ENCODE measurements at regions not wholly inside any gene's neighbourhood (a gene's known extent, or its start where the extent isn't known, plus 50 kb on each side); places are given as distances from the start of the nearest gene placed in this dataset.

GRCh38 chr6:14822679-14823078 lies 423.2 kb upstream of the JARID2 start:
- CTCF ChIA-PET: no interaction called here

GRCh38 chr6:14824060-14824459 lies 421.8 kb upstream of the JARID2 start:
- Histone ChIP-seq H3K4me1 (ENCODE audit: control insufficient read depth, insufficient read depth, low read length) (no peaks in the 10 kb centered on the region), H3K27ac (ENCODE audit: low read length) (no peak overlapping the region), H3K36me3 (ENCODE audit: control insufficient read depth, insufficient read depth, low read length) (no peaks in the 10 kb centered on the region), H3K27me3 (ENCODE audit: control insufficient read depth, insufficient read depth, low read length) (no peaks in the 10 kb centered on the region), H3K4me3 (ENCODE audit: low read depth in 2 of 2, low read length in 2 of 2) (no peak overlapping the region), H3K9me3 (ENCODE audit: control insufficient read depth, insufficient read depth, low read depth, low read length) (no peaks in the 10 kb centered on the region)
- DNase-seq (ENCODE audit: low read depth, low spot score): no peak
- in situ Hi-C loops (cut with HindIII; ENCODE audit: low pct_unique_long_range_greater_than_20kb, low sequenced_read_pairs): no loop called here
- no peak for ATAC-seq
- no TSS peak for BruUV-seq (replicated peaks)
- ChIA-PET CTCF (no interaction called here), POLR2A (no interaction called here)
- no peak for TF ChIP-seq SIN3A (IDR thresholded peaks at IDR 0.05; ENCODE audit: borderline replicate concordance, insufficient read depth, low read depth, low read length)
- TF ChIP-seq CTCF (IDR thresholded peaks at IDR 0.05): no peak
- TF ChIP-seq TCF7L2 (IDR thresholded peaks at IDR 0.05; ENCODE audit: low read depth, low read length): no peak
- TF ChIP-seq REST (IDR thresholded peaks at IDR 0.05; ENCODE audit: insufficient read depth in 1 of 2, low read depth in 2 of 2, low read length in 1 of 2): no peak
- no peak for TF ChIP-seq POLR2AphosphoS5 (IDR thresholded peaks at IDR 0.05; ENCODE audit: low read depth, low read length)
- intact Hi-C loops (cut with micrococcal nuclease; ENCODE audit: unreplicated experiment): no loop called here

More at GRCh38 chr6:14822679-14823078, 423.2 kb upstream of the JARID2 start:
- no peaks in the 10 kb centered on the region for H3K9me3 ChIP-seq (ENCODE audit: control insufficient read depth, insufficient read depth, low read depth, low read length)
- POLR2A ChIA-PET: no interaction called here
- BruUV-seq (replicated peaks): no TSS peak
- no peaks in the 10 kb centered on the region for H3K36me3 ChIP-seq (ENCODE audit: control insufficient read depth, insufficient read depth, low read length)
- ATAC-seq: no peak
- H3K27me3 ChIP-seq (ENCODE audit: control insufficient read depth, insufficient read depth, low read length): no peaks in the 10 kb centered on the region
- TF ChIP-seq TCF7L2 (IDR thresholded peaks at IDR 0.05; ENCODE audit: low read depth, low read length) (no peak), POLR2AphosphoS5 (IDR thresholded peaks at IDR 0.05; ENCODE audit: low read depth, low read length) (no peak), SIN3A (IDR thresholded peaks at IDR 0.05; ENCODE audit: borderline replicate concordance, insufficient read depth, low read depth, low read length) (no peak), REST (IDR thresholded peaks at IDR 0.05; ENCODE audit: insufficient read depth in 1 of 2, low read depth in 2 of 2, low read length in 1 of 2) (no peak), CTCF (IDR thresholded peaks at IDR 0.05) (no peak)
- no peaks in the 10 kb centered on the region for H3K4me1 ChIP-seq (ENCODE audit: control insufficient read depth, insufficient read depth, low read length)
- no peak for DNase-seq (ENCODE audit: low read depth, low spot score)
- H3K27ac ChIP-seq (ENCODE audit: low read length): no peak overlapping the region
- intact Hi-C loops (cut with micrococcal nuclease; ENCODE audit: unreplicated experiment): no loop called here
- in situ Hi-C loops (cut with HindIII; ENCODE audit: low pct_unique_long_range_greater_than_20kb, low sequenced_read_pairs): no loop called here
- no peak overlapping the region for H3K4me3 ChIP-seq (ENCODE audit: low read depth in 2 of 2, low read length in 2 of 2)
